ENCODE measurements at regions not wholly inside any gene's neighbourhood (a gene's known extent, or its start where the extent isn't known, plus 50 kb on each side); places are given as distances from the start of the nearest gene placed in this dataset.

DNA sequence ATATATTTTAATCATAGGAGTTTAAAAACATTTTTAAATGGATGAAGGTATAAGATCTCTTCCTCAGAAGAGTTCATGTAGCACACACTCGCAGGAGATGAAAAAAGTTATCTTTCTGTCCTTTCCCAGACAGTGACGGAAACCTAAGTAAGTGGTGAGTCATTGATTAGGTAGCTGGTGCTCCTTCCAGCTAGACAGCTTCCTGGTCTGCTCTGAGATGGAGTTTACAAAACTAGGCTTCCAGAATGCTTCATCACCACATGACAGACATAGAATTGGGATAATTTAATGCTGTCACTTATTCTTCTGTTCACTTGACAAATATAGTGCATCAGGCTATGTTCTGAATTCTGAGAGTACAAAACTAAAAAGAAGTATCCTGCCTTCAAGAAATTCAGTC, 2393.0 kb upstream of the C9orf72 start:
- TF ChIP-seq, protein P1, sequence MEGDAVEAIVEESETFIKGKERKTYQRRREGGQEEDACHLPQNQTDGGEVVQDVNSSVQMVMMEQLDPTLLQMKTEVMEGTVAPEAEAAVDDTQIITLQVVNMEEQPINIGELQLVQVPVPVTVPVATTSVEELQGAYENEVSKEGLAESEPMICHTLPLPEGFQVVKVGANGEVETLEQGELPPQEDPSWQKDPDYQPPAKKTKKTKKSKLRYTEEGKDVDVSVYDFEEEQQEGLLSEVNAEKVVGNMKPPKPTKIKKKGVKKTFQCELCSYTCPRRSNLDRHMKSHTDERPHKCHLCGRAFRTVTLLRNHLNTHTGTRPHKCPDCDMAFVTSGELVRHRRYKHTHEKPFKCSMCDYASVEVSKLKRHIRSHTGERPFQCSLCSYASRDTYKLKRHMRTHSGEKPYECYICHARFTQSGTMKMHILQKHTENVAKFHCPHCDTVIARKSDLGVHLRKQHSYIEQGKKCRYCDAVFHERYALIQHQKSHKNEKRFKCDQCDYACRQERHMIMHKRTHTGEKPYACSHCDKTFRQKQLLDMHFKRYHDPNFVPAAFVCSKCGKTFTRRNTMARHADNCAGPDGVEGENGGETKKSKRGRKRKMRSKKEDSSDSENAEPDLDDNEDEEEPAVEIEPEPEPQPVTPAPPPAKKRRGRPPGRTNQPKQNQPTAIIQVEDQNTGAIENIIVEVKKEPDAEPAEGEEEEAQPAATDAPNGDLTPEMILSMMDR (IDR thresholded peaks at IDR 0.05; ENCODE audit: insufficient read depth, low read length, poor library complexity, severe bottlenecking), result no peak
- no peaks in the 10 kb centered on the region for H3K27me3 ChIP-seq (ENCODE audit: control insufficient read depth, insufficient read depth, low read length)
- peak; percentile 42 for DNase-seq (ENCODE audit: low read depth)
- H3K36me3 ChIP-seq (ENCODE audit: control insufficient read depth, insufficient read depth, low read length), result no peaks in the 10 kb centered on the region
- no peak overlapping the region for H3K4me3 ChIP-seq (ENCODE audit: low read depth, low read length)

DNA sequence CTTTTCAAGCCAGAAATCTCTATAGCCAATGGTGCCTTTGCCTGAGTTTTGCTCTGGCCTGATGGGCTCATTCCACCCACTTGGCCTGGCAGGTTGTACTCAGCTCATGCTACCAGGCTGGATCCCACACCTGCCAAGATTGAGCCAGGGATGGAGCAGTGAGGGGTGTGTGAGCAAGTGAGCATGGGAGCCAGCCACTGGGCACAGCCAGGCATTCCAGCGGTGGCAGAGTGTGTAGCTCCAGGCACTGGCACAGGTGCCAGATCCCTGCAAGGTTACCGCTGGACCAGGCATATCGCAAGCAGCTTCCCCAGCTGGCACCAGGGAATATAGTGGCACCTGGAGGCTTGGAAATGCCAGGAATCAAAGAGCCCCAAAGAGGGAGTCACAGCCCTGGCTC, 2395.6 kb upstream of the C9orf72 start:
- Histone ChIP-seq H3K27me3 (ENCODE audit: control insufficient read depth, insufficient read depth, low read length) (no peaks in the 10 kb centered on the region), H3K4me3 (ENCODE audit: low read depth, low read length) (no peak overlapping the region), H3K36me3 (ENCODE audit: control insufficient read depth, insufficient read depth, low read length) (no peaks in the 10 kb centered on the region)
- no peak for DNase-seq (ENCODE audit: low read depth)
- TF ChIP-seq, protein P1 (IDR thresholded peaks at IDR 0.05; ENCODE audit: insufficient read depth, low read length, poor library complexity, severe bottlenecking), result no peak

DNA sequence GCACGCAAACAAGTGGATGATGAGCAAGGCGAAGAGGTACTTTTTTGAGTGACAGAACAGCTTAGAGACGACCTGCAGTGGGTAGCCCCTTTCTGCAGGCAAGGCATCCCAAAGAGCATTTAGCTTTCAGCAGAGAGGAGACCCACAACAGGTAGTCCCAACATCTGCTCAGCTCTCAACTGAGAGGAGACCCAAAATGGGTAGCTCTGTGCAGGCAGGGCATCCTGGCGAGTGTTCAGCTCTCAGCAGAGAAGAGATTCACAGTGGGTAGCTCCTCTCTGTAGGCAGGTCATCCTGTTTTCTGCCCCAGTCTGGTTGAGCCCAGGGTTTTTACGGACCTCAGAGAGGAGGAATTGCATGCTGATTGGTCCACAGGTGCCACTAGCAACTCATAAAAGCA, 2396.1 kb upstream of the C9orf72 start:
- no peak for DNase-seq (ENCODE audit: low read depth)
- no peaks in the 10 kb centered on the region for H3K27me3 ChIP-seq (ENCODE audit: control insufficient read depth, insufficient read depth, low read length)
- H3K36me3 ChIP-seq (ENCODE audit: control insufficient read depth, insufficient read depth, low read length), result no peaks in the 10 kb centered on the region
- H3K4me3 ChIP-seq (ENCODE audit: low read depth, low read length), result no peak overlapping the region
- TF ChIP-seq, protein P1 (IDR thresholded peaks at IDR 0.05; ENCODE audit: insufficient read depth, low read length, poor library complexity, severe bottlenecking), result no peak

DNA sequence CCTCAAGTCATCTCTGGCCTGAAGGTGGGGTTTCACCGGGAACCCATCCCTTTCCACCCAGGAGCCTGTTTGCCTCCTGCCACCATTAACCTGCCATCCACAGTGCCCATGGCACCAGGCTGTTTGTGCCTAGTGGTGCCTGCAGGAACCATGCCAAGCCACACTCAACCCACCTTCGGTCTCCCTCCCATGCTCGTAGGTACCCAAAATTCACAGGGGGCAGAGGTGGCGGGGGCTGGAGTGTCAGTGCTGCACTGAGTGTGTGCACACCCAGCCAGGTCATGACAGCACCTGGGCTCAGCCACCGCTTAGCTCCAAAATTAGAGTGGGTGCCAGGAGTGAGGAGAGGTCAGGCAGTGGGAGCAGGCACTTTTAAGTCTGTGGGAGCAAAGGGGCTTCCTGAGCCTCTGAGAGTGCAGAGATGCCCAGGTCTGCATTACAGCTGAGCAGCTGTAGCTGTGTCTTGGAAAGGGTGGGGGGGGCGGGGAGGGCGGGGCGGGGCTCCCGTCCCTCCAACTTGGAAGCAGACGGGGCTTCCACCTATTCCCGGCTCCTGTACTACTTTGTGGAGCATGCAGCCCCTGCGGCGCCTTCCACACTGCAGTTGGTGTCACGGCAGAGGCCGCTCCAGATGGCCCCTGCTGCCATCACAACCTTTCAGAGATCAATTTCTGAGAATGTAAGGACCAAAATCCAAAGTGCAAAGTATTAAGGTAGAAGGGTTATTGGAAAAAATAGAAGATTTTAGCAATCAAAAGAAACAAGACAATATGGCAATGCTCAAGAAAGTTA, 2396.8 kb upstream of the C9orf72 start:
- Histone ChIP-seq H3K36me3 (ENCODE audit: control insufficient read depth, insufficient read depth, low read length) (no peaks in the 10 kb centered on the region), H3K27me3 (ENCODE audit: control insufficient read depth, insufficient read depth, low read length) (no peaks in the 10 kb centered on the region), H3K4me3 (ENCODE audit: low read depth, low read length) (no peak overlapping the region)
- TF ChIP-seq, protein P1 (IDR thresholded peaks at IDR 0.05; ENCODE audit: insufficient read depth, low read length, poor library complexity, severe bottlenecking), result no peak
- no peak for DNase-seq (ENCODE audit: low read depth)

DNA sequence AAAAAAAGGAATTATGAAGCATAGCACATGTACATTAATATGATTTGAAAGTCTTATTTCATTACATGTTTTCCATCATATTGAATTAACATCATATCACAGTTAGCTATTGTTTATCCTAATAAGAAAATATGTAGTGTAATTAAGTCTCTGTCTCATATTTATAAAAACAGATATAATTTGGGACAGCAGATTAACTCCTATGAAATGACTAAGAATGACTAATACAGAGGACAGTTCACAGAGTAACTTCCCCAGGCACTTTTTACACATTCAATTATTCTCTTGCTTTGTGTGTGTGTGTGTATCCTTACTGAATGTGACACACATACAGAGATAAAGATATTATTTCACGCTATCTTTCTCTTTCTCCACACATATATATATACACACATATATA, 2400.9 kb upstream of the C9orf72 start:
- DNase-seq (ENCODE audit: low read depth), result no peak
- Histone ChIP-seq H3K4me3 (ENCODE audit: low read depth, low read length) (no peak overlapping the region), H3K36me3 (ENCODE audit: control insufficient read depth, insufficient read depth, low read length) (no peaks in the 10 kb centered on the region), H3K27me3 (ENCODE audit: control insufficient read depth, insufficient read depth, low read length) (no peaks in the 10 kb centered on the region)
- TF ChIP-seq, protein P1 (IDR thresholded peaks at IDR 0.05; ENCODE audit: insufficient read depth, low read length, poor library complexity, severe bottlenecking), result no peak

DNA sequence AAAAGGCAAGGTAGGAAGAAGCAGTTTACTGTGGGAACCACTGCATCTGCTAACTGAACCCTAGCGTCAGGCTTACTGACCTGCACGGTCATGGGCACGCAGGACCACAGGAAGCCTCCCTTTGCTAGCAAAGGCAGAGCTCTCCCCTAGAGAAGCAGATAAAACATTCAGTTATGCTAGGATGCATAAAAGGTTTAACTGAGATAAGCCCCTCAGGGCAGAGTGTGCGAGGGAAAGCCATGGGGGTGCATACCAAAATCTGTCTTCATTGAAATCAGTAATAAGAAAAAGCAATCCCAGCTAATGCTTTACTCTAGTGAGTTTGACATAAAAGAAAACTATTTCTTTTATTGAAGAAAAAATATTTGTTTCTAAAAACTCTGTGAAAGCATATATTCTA, 2403.7 kb upstream of the C9orf72 start:
- no peaks in the 10 kb centered on the region for H3K36me3 ChIP-seq (ENCODE audit: control insufficient read depth, insufficient read depth, low read length)
- H3K27me3 ChIP-seq (ENCODE audit: control insufficient read depth, insufficient read depth, low read length), result no peaks in the 10 kb centered on the region
- H3K4me3 ChIP-seq (ENCODE audit: low read depth, low read length), result no peak overlapping the region
- no peak for DNase-seq (ENCODE audit: low read depth)
- TF ChIP-seq, protein P1 (IDR thresholded peaks at IDR 0.05; ENCODE audit: insufficient read depth, low read length, poor library complexity, severe bottlenecking), result no peak

All from kidney epithelial cell (primary cell).